ENCODE measurements at regions not wholly inside any gene's neighbourhood (a gene's known extent, or its start where the extent isn't known, plus 50 kb on each side); places are given as distances from the start of the nearest gene placed in this dataset.
"Not testable (repeated sequence)": the region's sequence is repeated elsewhere in the genome, so short reads cannot be mapped to it uniquely, and the experiment has no call there.

- no peak for DNase-seq
Observed at GRCh38 chr1:191695865-191696264, 462.4 kb upstream of the RGS18 start.

- DNase-seq = no peak
Observed at GRCh38 chr1:191696354-191696753, 461.9 kb upstream of the RGS18 start.

- DNase-seq = no peak
Observed at GRCh38 chr1:191697556-191697955, 460.7 kb upstream of the RGS18 start.

GRCh38 chr1:191698246-191698645 lies 460.0 kb upstream of the RGS18 start:
- no peak for DNase-seq

- no peak for DNase-seq
Observed at GRCh38 chr1:191699343-191699742, 458.9 kb upstream of the RGS18 start.

- DNase-seq = no peak
Observed at GRCh38 chr1:191700922-191701321, 457.3 kb upstream of the RGS18 start.

GRCh38 chr1:191702124-191702523 lies 456.1 kb upstream of the RGS18 start:
- DNase-seq = no peak

- no peak for DNase-seq
Observed at GRCh38 chr1:191707288-191707687, 451.0 kb upstream of the RGS18 start.

GRCh38 chr1:191709215-191709614 lies 449.0 kb upstream of the RGS18 start:
- no peak for DNase-seq

GRCh38 chr1:191711961-191712360 lies 446.3 kb upstream of the RGS18 start:
- no peak for DNase-seq

GRCh38 chr1:191714845-191715244 lies 443.4 kb upstream of the RGS18 start:
- no peak for DNase-seq

GRCh38 chr1:191729742-191730141 lies 428.5 kb upstream of the RGS18 start:
- no peak for DNase-seq

- not testable (repeated sequence) for DNase-seq
Observed at GRCh38 chr1:191731608-191732302, 426.5 kb upstream of the RGS18 start.

GRCh38 chr1:191734321-191734720 lies 423.9 kb upstream of the RGS18 start:
- DNase-seq = no peak

GRCh38 chr1:191739544-191739943 lies 418.7 kb upstream of the RGS18 start:
- no peak for DNase-seq

- no peak for DNase-seq
Observed at GRCh38 chr1:191752342-191752741, 405.9 kb upstream of the RGS18 start.

- DNase-seq = no peak
Observed at GRCh38 chr1:191760016-191760415, 398.2 kb upstream of the RGS18 start.

GRCh38 chr1:191788551-191788950 lies 369.7 kb upstream of the RGS18 start:
- no peak for DNase-seq

- no peak for DNase-seq
Observed at GRCh38 chr1:191798178-191798577, 360.1 kb upstream of the RGS18 start.

GRCh38 chr1:191804311-191804710 lies 354.0 kb upstream of the RGS18 start:
- no peak for DNase-seq

- DNase-seq = not testable (repeated sequence)
Observed at GRCh38 chr1:191813593-191813992, 344.7 kb upstream of the RGS18 start.

GRCh38 chr1:191818198-191818597 lies 340.1 kb upstream of the RGS18 start:
- DNase-seq = no peak

- no peak for DNase-seq
Observed at GRCh38 chr1:191831572-191831971, 326.7 kb upstream of the RGS18 start.

GRCh38 chr1:191839891-191840290 lies 318.4 kb upstream of the RGS18 start:
- no peak for DNase-seq

Measured in NCI-H1694 treated with DMSO at 0.1 percent for 48 hours (cell line).